Parathyroid adenoma (tissue), 2 donors: ENCODE measurements at regions not wholly inside any gene's neighbourhood (a gene's known extent, or its start where the extent isn't known, plus 50 kb on each side); places are given as distances from the start of the nearest gene placed in this dataset.

Source experiments
- H2AFZ ChIP-seq: fragments of 300-600 bp; sonication (generic); one replicate; pipeline ENCODE4 v1.7.0; 2017; ENCODE audit warnings: antibody characterized with exemption, mild to moderate bottlenecking
- H3K27ac ChIP-seq: fragments of 300-600 bp; sonication (generic); one replicate; pipeline ENCODE4 v1.7.0; 2017
- H3K27me3 ChIP-seq: fragments of 300-600 bp; sonication (generic); one replicate; pipeline ENCODE4 v1.7.0; 2017; ENCODE audit warnings: low read length; ENCODE audit not compliant: control insufficient read depth, insufficient read depth
- H3K36me3 ChIP-seq: fragments of 300-600 bp; sonication (generic); one replicate; pipeline ENCODE4 v1.7.0; 2017; ENCODE audit warnings: low read length; ENCODE audit not compliant: control insufficient read depth, insufficient read depth
- H3K4me1 ChIP-seq: fragments of 300-600 bp; sonication (generic); one replicate; pipeline ENCODE4 v1.7.0; 2017; ENCODE audit warnings: control low read depth
- H3K4me2 ChIP-seq: fragments of 300-600 bp; sonication (generic); one replicate; pipeline ENCODE4 v1.7.0; 2017; ENCODE audit warnings: low read length
- H3K4me3 ChIP-seq: fragments of 300-600 bp; sonication (generic); one replicate; pipeline ENCODE4 v1.7.0; 2017; ENCODE audit warnings: low read depth, low read length
- H3K79me2 ChIP-seq: fragments of 300-600 bp; sonication (generic); one replicate; pipeline ENCODE4 v1.7.0; 2017; ENCODE audit warnings: control low read depth
- H3K9ac ChIP-seq: fragments of 300-600 bp; sonication (generic); one replicate; pipeline ENCODE4 v1.7.0; 2017; ENCODE audit warnings: mild to moderate bottlenecking
- H3K9me3 ChIP-seq: fragments of 300-600 bp; sonication (generic); one replicate; pipeline ENCODE4 v1.7.0; 2017; ENCODE audit warnings: low read length; ENCODE audit not compliant: control insufficient read depth
- CTCF ChIP-seq: fragments of 300-600 bp; sonication (generic); IDR thresholded peaks from one replicate; pipeline ENCODE4 v1.7.0; 2017; ENCODE audit warnings: antibody characterized with exemption, mild to moderate bottlenecking
- donor health status: primary hyperparathyroidism.

DNA sequence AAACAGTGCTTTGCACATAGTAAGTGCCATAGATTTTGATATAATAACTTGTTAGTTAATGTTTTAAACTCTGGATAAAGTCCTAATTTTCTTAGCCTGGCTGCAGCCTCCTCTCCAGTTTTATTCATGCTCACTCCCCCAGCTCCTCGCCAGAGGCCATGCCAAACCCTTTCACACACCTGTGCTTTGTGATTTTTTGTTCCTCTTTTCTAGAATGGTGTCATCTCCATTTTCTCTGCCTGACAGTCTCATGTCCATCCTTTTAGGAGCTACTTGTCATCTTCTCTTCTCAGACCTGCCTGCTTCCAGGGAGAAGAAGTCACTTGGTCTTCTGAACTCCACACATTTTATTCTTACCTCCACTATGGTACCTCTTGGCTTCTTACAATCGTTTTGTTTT lies 55.8 kb upstream of the SPATA13 start:
- H3K4me2 ChIP-seq = no peak overlapping the region
- no peaks in the 10 kb centered on the region for H3K36me3 ChIP-seq
- no peaks in the 10 kb centered on the region for H3K79me2 ChIP-seq
- no peaks in the 10 kb centered on the region for H3K27me3 ChIP-seq
- no peak overlapping the region for H3K27ac ChIP-seq
- TF ChIP-seq CTCF = no peak
- no peaks in the 10 kb centered on the region for H3K4me1 ChIP-seq
- H3K4me3 ChIP-seq = no peak overlapping the region
- H3K9ac ChIP-seq = no peak overlapping the region
- H3K9me3 ChIP-seq = no peaks in the 10 kb centered on the region
- H2AFZ ChIP-seq = no peak overlapping the region

- H3K36me3 ChIP-seq = no peaks in the 10 kb centered on the region
- no peaks in the 10 kb centered on the region for H3K9me3 ChIP-seq
- no peaks in the 10 kb centered on the region for H3K4me1 ChIP-seq
- H3K79me2 ChIP-seq = no peaks in the 10 kb centered on the region
- no peaks in the 10 kb centered on the region for H3K27me3 ChIP-seq
- H2AFZ ChIP-seq = no peak overlapping the region
- no peak overlapping the region for H3K27ac ChIP-seq
- H3K4me3 ChIP-seq = no peak overlapping the region
- H3K9ac ChIP-seq = no peak overlapping the region
- TF ChIP-seq CTCF = no peak
- no peak overlapping the region for H3K4me2 ChIP-seq
These were observed 54.1 kb upstream of the SPATA13 start for GRCh38 chr13:24106429-24106828.

GRCh38 chr13:24107955-24108614 lies 52.4 kb upstream of the SPATA13 start:
- Histone ChIP-seq H3K4me1 (no peaks in the 10 kb centered on the region), H3K9me3 (no peaks in the 10 kb centered on the region), H3K27ac (no peak overlapping the region)

GRCh38 chr13:24108615-24108965 lies 51.9 kb upstream of the SPATA13 start:
- no peak for TF ChIP-seq CTCF
- Histone ChIP-seq H3K27me3 (no peaks in the 10 kb centered on the region), H3K27ac (no peak overlapping the region)

More at GRCh38 chr13:24107955-24108614, 52.4 kb upstream of the SPATA13 start:
- H2AFZ ChIP-seq = no peak overlapping the region
- no peaks in the 10 kb centered on the region for H3K36me3 ChIP-seq
- H3K79me2 ChIP-seq = no peaks in the 10 kb centered on the region
- H3K4me2 ChIP-seq = no peak overlapping the region
- no peak for TF ChIP-seq CTCF
- H3K4me3 ChIP-seq = no peak overlapping the region
- H3K27me3 ChIP-seq = no peaks in the 10 kb centered on the region
- H3K9ac ChIP-seq = no peak overlapping the region

GRCh38 chr13:24110011-24110410 lies 50.5 kb upstream of the SPATA13 start:
- Histone ChIP-seq H3K9ac (no peak overlapping the region), H3K4me1 (no peaks in the 10 kb centered on the region), H2AFZ (no peak overlapping the region), H3K27ac (no peak overlapping the region), H3K4me3 (no peak overlapping the region), H3K36me3 (no peaks in the 10 kb centered on the region), H3K9me3 (no peaks in the 10 kb centered on the region), H3K79me2 (no peaks in the 10 kb centered on the region), H3K4me2 (no peak overlapping the region), H3K27me3 (no peaks in the 10 kb centered on the region)
- no peak for TF ChIP-seq CTCF

More at GRCh38 chr13:24108615-24108965, 51.9 kb upstream of the SPATA13 start:
- Histone ChIP-seq H3K9me3 (no peaks in the 10 kb centered on the region), H3K9ac (no peak overlapping the region), H3K4me2 (no peak overlapping the region), H3K36me3 (no peaks in the 10 kb centered on the region), H2AFZ (no peak overlapping the region), H3K4me1 (no peaks in the 10 kb centered on the region), H3K4me3 (no peak overlapping the region), H3K79me2 (no peaks in the 10 kb centered on the region)
